Common myeloid progenitor, CD34-positive (primary cell): ENCODE measurements at regions not wholly inside any gene's neighbourhood (a gene's known extent, or its start where the extent isn't known, plus 50 kb on each side); places are given as distances from the start of the nearest gene placed in this dataset.

Experiments used
- CTCF ChIA-PET: fragments of 350-600 bp; sonication (Branson Sonifier 250); formaldehyde crosslinking; loops from one replicate; lab custom pipeline; 2021; ENCODE audit warnings: antibody characterized with exemption; lab: Charles Lee
- POLR2A ChIA-PET: fragments of 350-600 bp; sonication (Branson Sonifier 250); formaldehyde crosslinking; loops from one replicate; lab custom pipeline; 2021; ENCODE audit warnings: antibody characterized with exemption; lab: Charles Lee
- DNase-seq, 3 donors: peaks; one replicate each; pipeline versions ENCODE4 v3.0.0 to v3.0.0-alpha.2; 2013
- H3K27ac ChIP-seq, 2 experiments: 1 replicate in 1 of 2; 2 replicates in 1 of 2; pipeline ENCODE4 v1.7.0; 2013; ENCODE audit warnings: inconsistent platforms in 2 of 2, low read length in 2 of 2, mild to moderate bottlenecking in 2 of 2, low read depth in 1 of 2, moderate library complexity in 1 of 2; ENCODE audit not compliant: severe bottlenecking in 2 of 2, insufficient read depth in 1 of 2, poor library complexity in 1 of 2
- H3K27me3 ChIP-seq, 5 experiments: replicated peaks in 2 of 5; 1 replicate in 3 of 5; 2 replicates in 2 of 5; pipeline versions ENCODE4 v1.6.1 to v1.7.0; 2013; ENCODE audit warnings: low read length in 4 of 5, mild to moderate bottlenecking in 2 of 5, moderate library complexity in 2 of 5, inconsistent platforms in 1 of 5; ENCODE audit not compliant: insufficient read depth in 5 of 5, control insufficient read depth in 4 of 5
- H3K36me3 ChIP-seq, 4 experiments: 1 replicate in 2 of 4; 2 replicates in 2 of 4; pipeline versions ENCODE4 v1.6.1 to v1.7.0; 2013; ENCODE audit warnings: low read length in 3 of 4, control low read depth in 1 of 4, mild to moderate bottlenecking in 1 of 4; ENCODE audit not compliant: control insufficient read depth in 4 of 4, insufficient read depth in 4 of 4
- H3K4me1 ChIP-seq, 4 experiments: 1 replicate in 3 of 4; 2 replicates in 1 of 4; pipeline versions ENCODE4 v1.6.1 to v1.7.1; 2013; ENCODE audit warnings: low read length in 3 of 4, mild to moderate bottlenecking in 3 of 4, control low read depth in 1 of 4, inconsistent platforms in 1 of 4, moderate library complexity in 1 of 4; ENCODE audit not compliant: control insufficient read depth in 4 of 4, insufficient read depth in 4 of 4; ENCODE audit errors: control extremely low read depth in 1 of 4
- H3K4me3 ChIP-seq, 7 experiments: 1 replicate in 4 of 7; 2 replicates in 3 of 7; pipeline versions ENCODE4 v1.5.1 to v1.7.0; 2013; ENCODE audit warnings: mild to moderate bottlenecking in 7 of 7, low read length in 6 of 7, moderate library complexity in 6 of 7, inconsistent platforms in 2 of 7, low read depth in 2 of 7, control low read depth in 1 of 7; ENCODE audit not compliant: insufficient read depth in 4 of 7, control insufficient read depth in 1 of 7; ENCODE audit errors: extremely low read depth in 1 of 7
- H3K9me3 ChIP-seq, 5 experiments: 1 replicate in 4 of 5; 2 replicates in 1 of 5; pipeline versions ENCODE4 v1.6.1 to v1.7.1; 2013; ENCODE audit warnings: low read length in 4 of 5, mild to moderate bottlenecking in 2 of 5, inconsistent platforms in 1 of 5, low read depth in 1 of 5, moderate library complexity in 1 of 5; ENCODE audit not compliant: control insufficient read depth in 4 of 5, insufficient read depth in 2 of 5; ENCODE audit errors: control extremely low read depth in 1 of 5
- WGBS: methylation state at CpG from one replicate; pipeline ENCODE4 v1.1.5; 2013; ENCODE audit not compliant: insufficient coverage; 5-methylcytosine and 5-hydroxymethylcytosine counted together

- CTCF ChIA-PET: no interaction called here
Observed at GRCh38 chr11:116129456-116129855, 625.2 kb upstream of the CADM1 start.

DNA sequence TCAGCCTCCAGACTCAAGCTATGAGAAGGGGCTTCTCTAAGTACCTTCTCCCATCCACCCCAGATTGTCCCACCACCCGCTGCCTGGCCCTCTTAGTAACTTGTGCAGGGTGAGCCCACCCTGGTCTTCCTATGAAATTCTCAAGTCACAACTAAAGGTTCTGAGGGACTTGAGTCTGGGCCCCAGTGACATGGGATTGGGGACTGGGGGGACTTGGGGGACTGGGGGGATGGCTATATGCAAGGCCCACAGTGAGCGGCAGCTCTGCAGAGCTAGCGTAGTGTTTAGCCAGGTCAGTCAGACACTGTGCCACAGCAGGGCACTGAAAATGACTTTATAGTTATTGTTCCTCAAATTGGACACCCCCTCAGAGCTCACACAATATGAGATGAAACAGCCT is 622.3 kb upstream of the CADM1 start:
- Histone ChIP-seq H3K4me1 (no peaks in the 10 kb centered on the region), H3K9me3 (no peaks in the 10 kb centered on the region), H3K4me3 (no peak overlapping the region), H3K36me3 (no peaks in the 10 kb centered on the region), H3K27ac (no peak overlapping the region), H3K27me3 (no peaks in the 10 kb centered on the region)
- DNase-seq: no peak
- CTCF ChIA-PET: no interaction called here
- POLR2A ChIA-PET: no interaction called here
- WGBS: 100% methylated on average over 2 of the region's 3 CpGs

More at GRCh38 chr11:116129456-116129855, 625.2 kb upstream of the CADM1 start:
- POLR2A ChIA-PET: no interaction called here
- DNase-seq: no peak
- H3K27me3 ChIP-seq: no peaks in the 10 kb centered on the region
- 100% methylated on average over 4 of the region's 9 CpGs for WGBS
- no peaks in the 10 kb centered on the region for H3K9me3 ChIP-seq
- no peaks in the 10 kb centered on the region for H3K4me1 ChIP-seq
- no peak overlapping the region for H3K4me3 ChIP-seq
- no peak overlapping the region for H3K27ac ChIP-seq
- no peaks in the 10 kb centered on the region for H3K36me3 ChIP-seq

DNA sequence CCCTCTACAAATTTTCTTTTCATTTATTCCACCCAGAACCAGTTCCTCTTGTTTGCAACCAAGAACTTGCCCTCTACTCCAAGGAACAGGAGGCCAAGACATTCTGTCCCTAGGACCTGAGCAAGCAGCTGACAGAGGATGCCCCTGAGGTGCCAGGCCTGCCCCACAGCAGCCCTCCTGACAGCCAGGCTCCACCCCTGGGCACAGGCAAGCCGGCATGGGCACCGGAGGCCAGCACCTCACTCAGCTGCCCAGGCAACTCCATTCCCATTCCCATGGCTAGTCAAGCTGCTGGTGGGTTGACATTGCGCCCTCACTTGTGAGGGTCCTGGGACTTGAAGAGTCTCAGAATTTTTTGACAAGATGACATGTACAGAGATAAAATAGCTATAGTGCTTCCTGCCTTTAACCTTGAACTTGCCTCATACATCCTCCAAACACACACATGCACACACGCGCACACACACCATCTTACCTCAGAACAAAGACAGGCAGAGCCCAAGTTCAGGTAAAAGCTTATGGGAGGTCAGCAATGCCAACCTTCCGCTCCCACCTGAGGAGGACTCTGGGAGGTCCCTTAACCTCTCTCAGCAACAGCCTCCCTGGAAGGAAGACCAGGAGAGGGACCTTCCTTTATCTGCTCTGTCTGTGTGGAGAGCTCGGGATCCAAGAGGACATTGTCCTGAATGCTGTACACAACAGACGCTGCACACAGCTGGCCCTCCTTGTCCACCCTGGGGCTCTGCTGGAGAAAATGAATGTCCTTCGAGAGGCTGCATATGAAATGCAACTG is 620.9 kb upstream of the CADM1 start:
- ChIA-PET POLR2A (no interaction called here), CTCF (no interaction called here)

GRCh38 chr11:116123739-116124138 is 619.5 kb upstream of the CADM1 start:
- WGBS: 98% methylated on average over 5 of the region's 5 CpGs
- POLR2A ChIA-PET: no interaction called here
- CTCF ChIA-PET: no interaction called here
- Histone ChIP-seq H3K27me3 (no peaks in the 10 kb centered on the region), H3K9me3 (no peaks in the 10 kb centered on the region), H3K4me3 (no peak overlapping the region), H3K4me1 (no peaks in the 10 kb centered on the region), H3K36me3 (no peaks in the 10 kb centered on the region), H3K27ac (no peak overlapping the region)
- DNase-seq: no peak

More for the DNA sequence above, 620.9 kb upstream of the CADM1 start:
- Histone ChIP-seq H3K9me3 (no peaks in the 10 kb centered on the region), H3K27me3 (no peaks in the 10 kb centered on the region), H3K27ac (no peak overlapping the region), H3K36me3 (no peaks in the 10 kb centered on the region), H3K4me1 (no peaks in the 10 kb centered on the region), H3K4me3 (no peak overlapping the region)
- 83% methylated on average over 7 of the region's 9 CpGs for WGBS
- DNase-seq: no peak

DNA sequence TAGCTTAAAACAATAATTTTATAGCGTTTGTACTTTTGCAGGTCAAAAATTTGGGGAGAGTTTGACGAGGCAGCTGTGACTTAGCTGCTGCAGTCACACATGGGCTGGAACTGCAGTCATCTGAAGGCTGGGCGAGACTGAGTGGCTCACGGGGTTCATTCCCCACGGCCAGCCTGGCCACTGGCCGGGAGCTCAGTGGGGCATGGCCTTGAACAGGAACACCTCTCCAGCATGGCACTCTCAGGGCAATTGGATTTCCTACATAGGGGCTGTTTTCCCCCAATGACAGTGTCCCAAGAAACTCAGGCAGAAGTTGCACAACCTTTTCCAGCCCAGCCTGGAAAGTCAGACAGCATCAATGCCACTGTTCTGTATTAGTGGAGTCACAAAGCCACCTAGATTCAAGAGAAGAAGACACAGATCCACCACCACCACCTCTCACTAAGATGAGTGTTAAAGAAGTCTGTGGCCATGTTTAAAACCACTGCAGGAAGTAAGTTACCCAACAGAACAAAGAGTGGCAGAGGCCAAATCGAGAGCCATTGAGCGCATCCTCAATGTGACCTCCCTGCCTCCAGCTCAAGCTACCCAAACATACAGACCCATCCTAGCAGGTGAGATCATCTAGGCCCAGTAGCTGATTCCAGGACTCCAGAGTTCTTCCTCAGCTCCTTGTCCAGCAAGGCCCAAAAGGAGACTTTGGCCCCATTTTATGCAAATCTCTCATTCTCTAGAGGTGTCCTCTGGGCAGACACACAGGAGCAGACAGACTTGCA is 618.7 kb upstream of the CADM1 start:
- POLR2A ChIA-PET: no interaction called here
- no peak overlapping the region for H3K4me3 ChIP-seq
- CTCF ChIA-PET: no interaction called here
- no peaks in the 10 kb centered on the region for H3K36me3 ChIP-seq
- no peaks in the 10 kb centered on the region for H3K27me3 ChIP-seq
- no peak overlapping the region for H3K27ac ChIP-seq
- 96% methylated on average over 8 of the region's 8 CpGs for WGBS
- no peaks in the 10 kb centered on the region for H3K9me3 ChIP-seq
- no peaks in the 10 kb centered on the region for H3K4me1 ChIP-seq
- no peak for DNase-seq

- H3K36me3 ChIP-seq: no peaks in the 10 kb centered on the region
- POLR2A ChIA-PET: no interaction called here
- CTCF ChIA-PET: no interaction called here
- H3K4me3 ChIP-seq: no peak overlapping the region
- no peaks in the 10 kb centered on the region for H3K4me1 ChIP-seq
- 100% methylated on average over 10 of the region's 11 CpGs for WGBS
- H3K9me3 ChIP-seq: peaks cover 0 to 3% (median 0%) of the 10 kb centered on the region in 5 experiments
- H3K27me3 ChIP-seq: peaks cover 0 to 11% (median 2%) of the 10 kb centered on the region in 5 experiments
- no peak for DNase-seq
- H3K27ac ChIP-seq: no peak overlapping the region
Observed at GRCh38 chr11:116119158-116119557, 614.9 kb upstream of the CADM1 start.

- Histone ChIP-seq H3K36me3 (no peaks in the 10 kb centered on the region), H3K27me3 (peaks cover 0 to 20% (median 2%) of the 10 kb centered on the region in 5 experiments), H3K4me3 (no peak overlapping the region), H3K27ac (no peak overlapping the region), H3K4me1 (no peaks in the 10 kb centered on the region), H3K9me3 (peaks cover 0 to 10% (median 4%) of the 10 kb centered on the region in 5 experiments)
- 92% methylated on average over 2 of the region's 4 CpGs for WGBS
- ChIA-PET POLR2A (no interaction called here), CTCF (no interaction called here)
- DNase-seq: no peak
Observed at GRCh38 chr11:116118138-116118470, 613.9 kb upstream of the CADM1 start.
